ENCODE measurements at regions not wholly inside any gene's neighbourhood (a gene's known extent, or its start where the extent isn't known, plus 50 kb on each side); places are given as distances from the start of the nearest gene placed in this dataset.
"Not testable (repeated sequence)": the region's sequence is repeated elsewhere in the genome, so short reads cannot be mapped to it uniquely, and the experiment has no call there.

GRCh38 chr5:21574438-21574837 is 1278.7 kb downstream of the CDH12 start:
- H3K4me3 ChIP-seq: no peak overlapping the region
- H3K27ac ChIP-seq: no peak overlapping the region
- H3K9me3 ChIP-seq: no peaks in the 10 kb centered on the region
- no peaks in the 10 kb centered on the region for H3K36me3 ChIP-seq
- no peak for DNase-seq (ENCODE audit: low spot score)
- intact Hi-C loops (cut with DNase I): no loop called here
- TF ChIP-seq POLR2AphosphoS5 (IDR thresholded peaks at IDR 0.05) (no peak), CTCF (IDR thresholded peaks at IDR 0.05) (no peak), POLR2A (IDR thresholded peaks at IDR 0.05) (no peak)
- H3K27me3 ChIP-seq (replicated peaks; ENCODE audit: insufficient read depth): no peaks in the 10 kb centered on the region
- H3K4me1 ChIP-seq (replicated peaks): no peaks in the 10 kb centered on the region
- WGBS: 78% methylated on average over 4 of the region's 4 CpGs

DNA sequence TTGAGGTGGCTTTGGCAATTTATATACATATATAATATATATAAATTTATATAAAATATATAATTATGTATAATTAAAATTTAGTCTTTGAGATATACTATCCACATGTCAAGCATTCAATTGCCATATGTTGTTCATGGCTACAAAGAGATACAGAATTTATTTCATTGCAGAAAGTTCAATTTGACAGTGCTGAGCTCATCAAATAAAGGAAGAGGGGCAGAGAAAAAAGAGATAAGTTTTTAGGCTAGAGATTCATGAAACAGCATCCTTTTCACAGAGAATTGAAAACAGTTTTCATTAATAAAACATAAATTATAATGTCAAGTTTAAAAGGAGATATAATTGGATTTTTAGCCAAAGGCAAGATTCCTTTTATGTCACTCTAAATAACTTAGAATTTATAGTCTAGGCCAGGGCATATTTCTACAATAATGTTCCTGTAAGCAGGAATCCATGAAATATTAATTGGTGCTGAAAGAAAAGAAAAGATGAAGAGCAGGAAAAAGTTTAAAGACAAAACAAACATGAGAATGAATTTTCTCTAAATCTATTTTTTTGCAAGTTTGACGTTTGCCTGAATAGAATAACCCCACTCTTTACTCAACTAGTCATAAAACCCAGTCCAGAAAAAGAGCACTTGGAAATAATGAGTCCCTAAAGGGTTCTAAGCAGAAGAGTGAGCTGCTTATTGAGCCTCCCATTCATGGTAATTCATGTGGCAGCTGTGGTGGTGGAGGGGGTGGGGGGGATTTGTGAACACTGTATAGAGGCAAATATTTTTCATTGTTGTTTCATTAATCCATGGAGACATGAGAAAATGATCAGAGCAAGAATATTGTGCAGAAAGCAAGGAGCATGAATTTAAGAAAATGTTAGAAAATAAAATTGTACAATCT is 1279.5 kb downstream of the CDH12 start:
- H3K9me3 ChIP-seq: no peaks in the 10 kb centered on the region
- no peaks in the 10 kb centered on the region for H3K27me3 ChIP-seq (replicated peaks; ENCODE audit: insufficient read depth)
- no peak overlapping the region for H3K27ac ChIP-seq
- no peaks in the 10 kb centered on the region for H3K36me3 ChIP-seq
- intact Hi-C loops (cut with DNase I): no loop called here
- DNase-seq (ENCODE audit: low spot score): no peak
- WGBS: 20% methylated on average over 1 of the region's 1 CpG
- no peaks in the 10 kb centered on the region for H3K4me1 ChIP-seq (replicated peaks)
- H3K4me3 ChIP-seq: no peak overlapping the region
- no peak for TF ChIP-seq CTCF (IDR thresholded peaks at IDR 0.05)
- no peak for TF ChIP-seq POLR2AphosphoS5 (IDR thresholded peaks at IDR 0.05)
- no peak for TF ChIP-seq POLR2A (IDR thresholded peaks at IDR 0.05)

- 75% methylated on average over 1 of the region's 1 CpG for WGBS
- H3K9me3 ChIP-seq; H3K27me3 ChIP-seq (replicated peaks; ENCODE audit: insufficient read depth); H3K27ac ChIP-seq; DNase-seq (ENCODE audit: low spot score); H3K4me1 ChIP-seq (replicated peaks); intact Hi-C loops (cut with DNase I); H3K4me3 ChIP-seq; H3K36me3 ChIP-seq: not testable (repeated sequence)
Observed at GRCh38 chr5:21571196-21571595, 1281.9 kb downstream of the CDH12 start.

DNA sequence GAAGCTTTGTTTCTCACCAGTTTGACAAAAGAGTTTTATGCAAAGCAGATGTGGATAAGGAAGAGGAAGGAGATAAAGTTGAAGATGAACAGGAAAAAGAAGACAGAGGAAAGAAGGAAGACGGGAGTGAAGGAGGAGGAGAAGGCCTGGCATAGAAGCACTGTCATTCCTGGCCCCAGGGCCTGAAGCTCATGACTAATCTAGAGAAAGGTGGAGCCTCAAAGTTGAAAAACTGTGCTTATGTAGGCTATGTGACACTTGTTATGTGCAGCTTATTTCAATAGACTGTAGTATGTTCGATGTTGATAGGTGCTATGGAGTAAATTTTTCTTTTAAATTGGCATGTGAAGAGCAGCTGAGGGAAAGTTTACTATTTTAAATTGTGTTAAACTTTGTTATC is 1294.0 kb downstream of the CDH12 start:
- H3K27me3 ChIP-seq (replicated peaks; ENCODE audit: insufficient read depth); H3K36me3 ChIP-seq; intact Hi-C loops (cut with DNase I); H3K4me3 ChIP-seq; H3K4me1 ChIP-seq (replicated peaks); H3K9me3 ChIP-seq; H3K27ac ChIP-seq; DNase-seq (ENCODE audit: low spot score): not testable (repeated sequence)
- 97% methylated on average over 2 of the region's 2 CpGs for WGBS

DNA sequence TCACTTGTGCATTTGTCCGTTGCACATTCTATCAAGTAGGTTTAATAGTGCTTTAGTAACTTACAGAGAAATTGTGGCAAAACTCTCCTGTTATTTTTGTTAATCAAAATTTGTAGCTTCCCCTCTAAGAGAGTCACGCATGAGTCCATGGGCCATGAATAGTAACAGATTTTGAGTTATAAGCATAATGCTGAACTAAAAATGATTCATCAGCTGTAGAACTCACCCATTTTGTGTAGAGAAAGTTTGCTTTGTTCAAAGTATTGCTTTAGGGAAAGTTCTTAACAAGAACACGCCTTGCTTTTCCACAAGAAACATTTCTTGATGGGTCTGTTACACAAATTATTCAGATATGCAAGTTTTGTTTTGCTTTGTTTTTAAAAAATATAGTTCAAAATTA is 1300.9 kb downstream of the CDH12 start:
- H3K4me1 ChIP-seq (replicated peaks); H3K36me3 ChIP-seq; H3K4me3 ChIP-seq; intact Hi-C loops (cut with DNase I); H3K27ac ChIP-seq; H3K9me3 ChIP-seq; H3K27me3 ChIP-seq (replicated peaks; ENCODE audit: insufficient read depth); DNase-seq (ENCODE audit: low spot score): not testable (repeated sequence)
- 99% methylated on average over 3 of the region's 3 CpGs for WGBS

- H3K36me3 ChIP-seq; intact Hi-C loops (cut with DNase I); DNase-seq (ENCODE audit: low spot score); H3K4me1 ChIP-seq (replicated peaks); H3K4me3 ChIP-seq; H3K9me3 ChIP-seq; H3K27ac ChIP-seq; H3K27me3 ChIP-seq (replicated peaks; ENCODE audit: insufficient read depth): not testable (repeated sequence)
- WGBS: 90% methylated on average over 3 of the region's 3 CpGs
Observed at GRCh38 chr5:21550916-21551315, 1302.2 kb downstream of the CDH12 start.

DNA sequence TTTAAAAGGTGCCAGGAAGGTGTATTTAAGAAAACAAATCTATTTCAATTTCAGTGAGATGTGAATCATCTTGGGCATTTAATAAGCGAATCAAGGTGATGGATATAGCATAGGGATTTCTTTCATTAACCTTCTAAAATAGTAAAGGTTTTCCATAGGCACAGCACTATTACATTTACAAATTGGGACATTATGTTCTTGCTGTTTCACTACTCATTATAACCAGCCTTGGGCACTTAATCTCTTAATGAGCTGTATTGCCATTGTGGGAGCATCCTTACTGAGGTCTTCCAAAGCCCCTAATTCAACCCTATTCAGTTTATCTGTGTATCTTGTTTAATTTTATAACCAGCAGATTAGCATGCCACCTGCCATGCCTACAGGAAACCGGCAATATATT is 1305.5 kb downstream of the CDH12 start:
- H3K9me3 ChIP-seq; H3K4me3 ChIP-seq; H3K27me3 ChIP-seq (replicated peaks; ENCODE audit: insufficient read depth); H3K27ac ChIP-seq; intact Hi-C loops (cut with DNase I); DNase-seq (ENCODE audit: low spot score); H3K36me3 ChIP-seq; H3K4me1 ChIP-seq (replicated peaks): not testable (repeated sequence)
- WGBS: 93% methylated on average over 2 of the region's 2 CpGs

GRCh38 chr5:21535114-21535513 is 1318.0 kb downstream of the CDH12 start:
- H3K4me3 ChIP-seq; H3K27ac ChIP-seq; H3K27me3 ChIP-seq (replicated peaks; ENCODE audit: insufficient read depth); DNase-seq (ENCODE audit: low spot score); H3K36me3 ChIP-seq; H3K9me3 ChIP-seq; H3K4me1 ChIP-seq (replicated peaks); intact Hi-C loops (cut with DNase I): not testable (repeated sequence)

- H3K4me3 ChIP-seq; intact Hi-C loops (cut with DNase I); H3K36me3 ChIP-seq; H3K4me1 ChIP-seq (replicated peaks); H3K27me3 ChIP-seq (replicated peaks; ENCODE audit: insufficient read depth); DNase-seq (ENCODE audit: low spot score); H3K9me3 ChIP-seq; H3K27ac ChIP-seq: not testable (repeated sequence)
- 100% methylated on average over 2 of the region's 2 CpGs for WGBS
Observed at GRCh38 chr5:21521157-21521556, 1332.0 kb downstream of the CDH12 start.

DNA sequence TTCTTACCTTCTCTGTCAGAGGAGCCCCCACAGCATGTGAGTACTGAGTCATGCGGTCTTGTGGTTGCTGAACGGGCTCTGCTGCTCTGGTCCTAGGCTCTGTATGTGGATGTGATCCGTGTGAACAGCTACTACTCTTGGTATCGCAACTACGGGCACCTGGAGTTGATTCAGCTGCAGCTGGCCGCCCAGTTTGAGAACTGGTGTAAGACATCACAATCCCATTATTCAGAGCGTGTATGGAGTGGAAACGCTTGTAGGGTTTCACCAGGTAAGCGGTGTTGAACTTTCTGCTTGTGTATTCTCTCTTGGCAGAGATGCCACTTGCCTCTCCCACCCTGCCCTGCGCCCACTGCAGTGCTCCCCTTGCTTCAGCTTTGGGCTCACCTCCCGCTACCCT is 1356.2 kb downstream of the CDH12 start:
- H3K9me3 ChIP-seq; H3K27me3 ChIP-seq (replicated peaks; ENCODE audit: insufficient read depth); H3K36me3 ChIP-seq; H3K27ac ChIP-seq; DNase-seq (ENCODE audit: low spot score); intact Hi-C loops (cut with DNase I); H3K4me1 ChIP-seq (replicated peaks); H3K4me3 ChIP-seq: not testable (repeated sequence)
- WGBS: 90% methylated on average over 5 of the region's 11 CpGs

GRCh38 chr5:21496056-21496455 is 1357.1 kb downstream of the CDH12 start:
- DNase-seq (ENCODE audit: low spot score); H3K36me3 ChIP-seq; H3K9me3 ChIP-seq; H3K27me3 ChIP-seq (replicated peaks; ENCODE audit: insufficient read depth); H3K4me1 ChIP-seq (replicated peaks); H3K4me3 ChIP-seq; H3K27ac ChIP-seq; intact Hi-C loops (cut with DNase I): not testable (repeated sequence)
- 89% methylated on average over 8 of the region's 8 CpGs for WGBS
